ENCODE measurements at regions not wholly inside any gene's neighbourhood (a gene's known extent, or its start where the extent isn't known, plus 50 kb on each side); places are given as distances from the start of the nearest gene placed in this dataset.
"Not testable (repeated sequence)": the region's sequence is repeated elsewhere in the genome, so short reads cannot be mapped to it uniquely, and the experiment has no call there.

GRCh38 chr18:55893948-55894347, 306.0 kb upstream of the TCF4 start:
- FAIRE-seq = no peak
- DNase-seq (ENCODE audit: insufficient read length) = no peak
- no peak for TF ChIP-seq POLR2AphosphoS5 (IDR thresholded peaks at IDR 0.05; ENCODE audit: low read depth, low read length)
- no peak for TF ChIP-seq TAF1 (IDR thresholded peaks at IDR 0.05; ENCODE audit: borderline replicate concordance, low read depth, low read length)
- TF ChIP-seq POLR2A (IDR thresholded peaks at IDR 0.05; ENCODE audit: low read depth, low read length) = no peak

GRCh38 chr18:55892862-55893813, 305.1 kb upstream of the TCF4 start:
- FAIRE-seq; DNase-seq (ENCODE audit: insufficient read length): not testable (repeated sequence)

- FAIRE-seq (no peak), DNase-seq (ENCODE audit: insufficient read length) (no peak)
- no peak for TF ChIP-seq POLR2A (IDR thresholded peaks at IDR 0.05; ENCODE audit: low read depth, low read length)
- no peak for TF ChIP-seq TAF1 (IDR thresholded peaks at IDR 0.05; ENCODE audit: borderline replicate concordance, low read depth, low read length)
- no peak for TF ChIP-seq POLR2AphosphoS5 (IDR thresholded peaks at IDR 0.05; ENCODE audit: low read depth, low read length)
Measured at GRCh38 chr18:55886886-55887285, 298.9 kb upstream of the TCF4 start.

- no peak for FAIRE-seq
- DNase-seq (ENCODE audit: insufficient read length) = no peak
- no peak for TF ChIP-seq POLR2A (IDR thresholded peaks at IDR 0.05; ENCODE audit: low read depth, low read length)
Measured at GRCh38 chr18:55884498-55884897, 296.5 kb upstream of the TCF4 start.

GRCh38 chr18:55880617-55881016, 292.6 kb upstream of the TCF4 start:
- FAIRE-seq = no peak
- DNase-seq (ENCODE audit: insufficient read length) = no peak
- no peak for TF ChIP-seq POLR2A (IDR thresholded peaks at IDR 0.05; ENCODE audit: low read depth, low read length)
- no peak for TF ChIP-seq TAF1 (IDR thresholded peaks at IDR 0.05; ENCODE audit: borderline replicate concordance, low read depth, low read length)
- TF ChIP-seq POLR2AphosphoS5 (IDR thresholded peaks at IDR 0.05; ENCODE audit: low read depth, low read length) = no peak

- no peak for TF ChIP-seq POLR2AphosphoS5 (IDR thresholded peaks at IDR 0.05; ENCODE audit: low read depth, low read length)
- TF ChIP-seq POLR2A (IDR thresholded peaks at IDR 0.05; ENCODE audit: low read depth, low read length) = no peak
- no peak for TF ChIP-seq TAF1 (IDR thresholded peaks at IDR 0.05; ENCODE audit: borderline replicate concordance, low read depth, low read length)
- FAIRE-seq = no peak
- DNase-seq (ENCODE audit: insufficient read length) = no peak
Measured at GRCh38 chr18:55879331-55879730, 291.3 kb upstream of the TCF4 start.

GRCh38 chr18:55878224-55878623, 290.2 kb upstream of the TCF4 start:
- DNase-seq (ENCODE audit: insufficient read length) (no peak), FAIRE-seq (no peak)
- no peak for TF ChIP-seq TAF1 (IDR thresholded peaks at IDR 0.05; ENCODE audit: borderline replicate concordance, low read depth, low read length)
- TF ChIP-seq POLR2A (IDR thresholded peaks at IDR 0.05; ENCODE audit: low read depth, low read length) = no peak
- TF ChIP-seq POLR2AphosphoS5 (IDR thresholded peaks at IDR 0.05; ENCODE audit: low read depth, low read length) = no peak

GRCh38 chr18:55877321-55877720, 289.3 kb upstream of the TCF4 start:
- no peak for TF ChIP-seq POLR2A (IDR thresholded peaks at IDR 0.05; ENCODE audit: low read depth, low read length)
- TF ChIP-seq POLR2AphosphoS5 (IDR thresholded peaks at IDR 0.05; ENCODE audit: low read depth, low read length) = no peak
- TF ChIP-seq TAF1 (IDR thresholded peaks at IDR 0.05; ENCODE audit: borderline replicate concordance, low read depth, low read length) = no peak
- DNase-seq (ENCODE audit: insufficient read length) (no peak), FAIRE-seq (no peak)

- FAIRE-seq (no peak), DNase-seq (ENCODE audit: insufficient read length) (no peak)
- TF ChIP-seq POLR2A (IDR thresholded peaks at IDR 0.05; ENCODE audit: low read depth, low read length) = no peak
- no peak for TF ChIP-seq TAF1 (IDR thresholded peaks at IDR 0.05; ENCODE audit: borderline replicate concordance, low read depth, low read length)
Measured at GRCh38 chr18:55876254-55876653, 288.3 kb upstream of the TCF4 start.

GRCh38 chr18:55875371-55875901, 287.4 kb upstream of the TCF4 start:
- DNase-seq (ENCODE audit: insufficient read length) = no peak
- TF ChIP-seq POLR2A (IDR thresholded peaks at IDR 0.05; ENCODE audit: low read depth, low read length) = no peak
- no peak for TF ChIP-seq POLR2AphosphoS5 (IDR thresholded peaks at IDR 0.05; ENCODE audit: low read depth, low read length)
- no peak for TF ChIP-seq TAF1 (IDR thresholded peaks at IDR 0.05; ENCODE audit: borderline replicate concordance, low read depth, low read length)
- FAIRE-seq = no peak

GRCh38 chr18:55869556-55870501, 281.8 kb upstream of the TCF4 start:
- no peak for FAIRE-seq
- no peak for DNase-seq (ENCODE audit: insufficient read length)
- TF ChIP-seq POLR2AphosphoS5 (IDR thresholded peaks at IDR 0.05; ENCODE audit: low read depth, low read length) = no peak
- TF ChIP-seq TAF1 (IDR thresholded peaks at IDR 0.05; ENCODE audit: borderline replicate concordance, low read depth, low read length) = no peak
- TF ChIP-seq POLR2A (IDR thresholded peaks at IDR 0.05; ENCODE audit: low read depth, low read length) = no peak

Data from GM12892 (cell line).